Osteoblast (primary cell): ENCODE measurements at regions not wholly inside any gene's neighbourhood (a gene's known extent, or its start where the extent isn't known, plus 50 kb on each side); places are given as distances from the start of the nearest gene placed in this dataset.

Source experiments
- DNase-seq: peaks from one replicate; pipeline ENCODE4 v3.0.0; 2011; ENCODE audit warnings: low spot score, mixed read lengths; ENCODE audit not compliant: insufficient read length; ENCODE audit errors: missing footprints
- H2AFZ ChIP-seq: 2 replicates; pipeline ENCODE4 v1.6.0; 2011; ENCODE audit warnings: mild to moderate bottlenecking, low read length
- H3K27ac ChIP-seq: 2 replicates; pipeline ENCODE4 v1.5.1; 2011; ENCODE audit warnings: mild to moderate bottlenecking, low read depth, low read length, moderate library complexity
- H3K27me3 ChIP-seq: 2 replicates; pipeline ENCODE4 v1.6.0; 2012; ENCODE audit warnings: mild to moderate bottlenecking, control low read depth, inconsistent platforms, low read length, moderate library complexity; ENCODE audit not compliant: insufficient read depth
- H3K36me3 ChIP-seq: 2 replicates; pipeline ENCODE4 v1.5.1; 2011; ENCODE audit warnings: mild to moderate bottlenecking, low read length, control low read depth, moderate library complexity; ENCODE audit not compliant: insufficient read depth
- H3K4me1 ChIP-seq: 2 replicates; pipeline ENCODE4 v1.5.1; 2011; ENCODE audit warnings: mild to moderate bottlenecking, low read length, control low read depth, moderate library complexity; ENCODE audit not compliant: insufficient read depth
- H3K4me2 ChIP-seq: 2 replicates; pipeline ENCODE4 v1.6.0; 2011; ENCODE audit warnings: mild to moderate bottlenecking, low read length; ENCODE audit not compliant: insufficient read depth
- H3K4me3 ChIP-seq: fragments of 200-600 bp; sonication (generic); 3 replicates; pipeline ENCODE4 v1.5.1; 2012; ENCODE audit warnings: mild to moderate bottlenecking, low read length, inconsistent platforms; ENCODE audit not compliant: insufficient read depth
- H3K79me2 ChIP-seq: 2 replicates; pipeline ENCODE4 v1.6.0; 2012; ENCODE audit warnings: mild to moderate bottlenecking, low read length, control low read depth, inconsistent platforms; ENCODE audit not compliant: insufficient read depth
- H3K9me3 ChIP-seq: 2 replicates; pipeline ENCODE4 v1.5.1; 2011; ENCODE audit warnings: low read depth, low read length, control low read depth
- H4K20me1 ChIP-seq: 2 replicates; pipeline ENCODE4 v1.6.0; 2012; ENCODE audit warnings: mild to moderate bottlenecking, low read length, control low read depth; ENCODE audit not compliant: insufficient read depth
- CTCF ChIP-seq: IDR thresholded peaks from 2 replicates; pipeline ENCODE4 v1.5.1; 2011; ENCODE audit warnings: mild to moderate bottlenecking, low read depth, low read length, moderate library complexity; ENCODE audit errors: extremely low read depth

- Histone ChIP-seq H3K27me3 (no peaks in the 10 kb centered on the region), H3K4me2 (no peak overlapping the region), H3K4me1 (no peaks in the 10 kb centered on the region), H3K27ac (no peak overlapping the region), H3K36me3 (no peaks in the 10 kb centered on the region), H3K9me3 (no peaks in the 10 kb centered on the region), H3K4me3 (no peak overlapping the region), H3K79me2 (no peaks in the 10 kb centered on the region), H2AFZ (no peak overlapping the region), H4K20me1 (no peaks in the 10 kb centered on the region)
- DNase-seq: no peak
- no peak for TF ChIP-seq CTCF
Measured at GRCh38 chr13:67961331-67961730, 731.2 kb upstream of the PCDH9 start.

GRCh38 chr13:67951431-67951830 is 721.3 kb upstream of the PCDH9 start:
- H3K4me3 ChIP-seq: no peak overlapping the region
- no peaks in the 10 kb centered on the region for H3K36me3 ChIP-seq
- no peak for DNase-seq
- H3K9me3 ChIP-seq: no peaks in the 10 kb centered on the region
- no peak overlapping the region for H2AFZ ChIP-seq
- no peaks in the 10 kb centered on the region for H3K4me1 ChIP-seq
- H3K27ac ChIP-seq: no peak overlapping the region
- H3K4me2 ChIP-seq: no peak overlapping the region
- no peaks in the 10 kb centered on the region for H3K27me3 ChIP-seq
- no peak for TF ChIP-seq CTCF
- no peaks in the 10 kb centered on the region for H3K79me2 ChIP-seq
- no peaks in the 10 kb centered on the region for H4K20me1 ChIP-seq

- no peak overlapping the region for H3K27ac ChIP-seq
- no peaks in the 10 kb centered on the region for H4K20me1 ChIP-seq
Measured at GRCh38 chr13:67950603-67951002, 720.5 kb upstream of the PCDH9 start.

GRCh38 chr13:67946131-67946530 is 716.0 kb upstream of the PCDH9 start:
- Histone ChIP-seq H3K27ac (no peak overlapping the region), H3K27me3 (no peaks in the 10 kb centered on the region), H3K36me3 (no peaks in the 10 kb centered on the region), H3K9me3 (no peaks in the 10 kb centered on the region), H3K79me2 (no peaks in the 10 kb centered on the region), H4K20me1 (no peaks in the 10 kb centered on the region), H3K4me2 (no peak overlapping the region), H3K4me1 (no peaks in the 10 kb centered on the region), H2AFZ (no peak overlapping the region), H3K4me3 (no peak overlapping the region)
- no peak for TF ChIP-seq CTCF
- DNase-seq: no peak

More at GRCh38 chr13:67950603-67951002, 720.5 kb upstream of the PCDH9 start:
- H3K9me3 ChIP-seq: no peaks in the 10 kb centered on the region
- H3K4me1 ChIP-seq: no peaks in the 10 kb centered on the region
- H3K4me2 ChIP-seq: no peak overlapping the region
- DNase-seq: no peak
- no peak overlapping the region for H3K4me3 ChIP-seq
- no peaks in the 10 kb centered on the region for H3K36me3 ChIP-seq
- no peaks in the 10 kb centered on the region for H3K27me3 ChIP-seq
- H3K79me2 ChIP-seq: no peaks in the 10 kb centered on the region
- no peak overlapping the region for H2AFZ ChIP-seq
- TF ChIP-seq CTCF: no peak
